Progenitor cell of endocrine pancreas (in vitro differentiated cells): ENCODE measurements at regions not wholly inside any gene's neighbourhood (a gene's known extent, or its start where the extent isn't known, plus 50 kb on each side); places are given as distances from the start of the nearest gene placed in this dataset.
A peak's percentile ranks its signal among the peaks of the same experiment; 100 is the strongest.

ENCODE experiments used
- DNase-seq: peaks from one replicate; pipeline ENCODE4 v3.0.0; 2021; ENCODE audit warnings: low spot score; ENCODE audit not compliant: unreplicated experiment
- H3K27ac Mint-ChIP-seq: 2 replicates; pipeline ENCODE4 v1.8.0; 2021; ENCODE audit warnings: mild to moderate bottlenecking, moderate library complexity, mixed read lengths
- H3K27me3 Mint-ChIP-seq: 2 replicates; pipeline ENCODE4 v1.8.0; 2021; ENCODE audit warnings: mixed read lengths
- H3K36me3 Mint-ChIP-seq: 2 replicates; pipeline ENCODE4 v1.8.0; 2022; ENCODE audit warnings: mixed read lengths; ENCODE audit not compliant: insufficient read depth
- H3K4me1 Mint-ChIP-seq: 2 replicates; pipeline ENCODE4 v1.8.0; 2021; ENCODE audit warnings: low read depth, mixed read lengths
- H3K4me3 Mint-ChIP-seq: 2 replicates; pipeline ENCODE4 v1.8.0; 2021; ENCODE audit warnings: low read depth, mild to moderate bottlenecking, moderate library complexity, mixed read lengths
- H3K9me3 Mint-ChIP-seq: 2 replicates; pipeline ENCODE4 v1.8.0; 2021; ENCODE audit warnings: low read depth, mixed read lengths
- CTCF ChIP-seq: fragments of 200-600 bp; sonication (generic); IDR thresholded peaks from one replicate; pipeline ENCODE4 v1.5.0; 2021; ENCODE audit warnings: antibody characterized with exemption, mild to moderate bottlenecking; ENCODE audit not compliant: unreplicated experiment

GRCh38 chr16:79776243-79776847 is 175.8 kb upstream of the MAF start:
- peaks cover 14% of the 10 kb centered on the region for H3K4me1 Mint-ChIP-seq
- peak; percentile 16 for TF ChIP-seq CTCF
- no peaks in the 10 kb centered on the region for H3K36me3 Mint-ChIP-seq
- H3K9me3 Mint-ChIP-seq = no peaks in the 10 kb centered on the region
- H3K27ac Mint-ChIP-seq = peak overlapping the region; percentile 46
- no peak for DNase-seq
- H3K4me3 Mint-ChIP-seq = no peak overlapping the region
- H3K27me3 Mint-ChIP-seq = no peaks in the 10 kb centered on the region

- Mint-ChIP-seq H3K36me3 (no peaks in the 10 kb centered on the region), H3K27me3 (no peaks in the 10 kb centered on the region), H3K4me3 (no peak overlapping the region), H3K4me1 (peaks cover 44% of the 10 kb centered on the region), H3K9me3 (no peaks in the 10 kb centered on the region), H3K27ac (no peak overlapping the region)
- no peak for TF ChIP-seq CTCF
- DNase-seq = no peak
These were observed 172.2 kb upstream of the MAF start for GRCh38 chr16:79772784-79773183.

GRCh38 chr16:79772048-79772447 is 171.5 kb upstream of the MAF start:
- no peak for TF ChIP-seq CTCF
- Mint-ChIP-seq H3K9me3 (no peaks in the 10 kb centered on the region), H3K4me3 (no peak overlapping the region), H3K27ac (no peak overlapping the region), H3K4me1 (peaks cover 45% of the 10 kb centered on the region), H3K27me3 (no peaks in the 10 kb centered on the region), H3K36me3 (no peaks in the 10 kb centered on the region)
- DNase-seq = no peak

GRCh38 chr16:79770244-79771064 is 169.9 kb upstream of the MAF start:
- peak; percentile 73 for DNase-seq
- peak overlapping the region; percentile 96 for H3K27ac Mint-ChIP-seq
- no peak for TF ChIP-seq CTCF
- H3K4me3 Mint-ChIP-seq = peak overlapping the region; percentile 89
- H3K36me3 Mint-ChIP-seq = no peaks in the 10 kb centered on the region
- H3K9me3 Mint-ChIP-seq = no peaks in the 10 kb centered on the region
- peaks cover 39% of the 10 kb centered on the region for H3K4me1 Mint-ChIP-seq
- no peaks in the 10 kb centered on the region for H3K27me3 Mint-ChIP-seq

- DNase-seq = no peak
- Mint-ChIP-seq H3K9me3 (no peaks in the 10 kb centered on the region), H3K36me3 (no peaks in the 10 kb centered on the region), H3K4me3 (peak overlapping the region; percentile 89), H3K27ac (peak overlapping the region; percentile 96), H3K4me1 (peaks cover 39% of the 10 kb centered on the region), H3K27me3 (no peaks in the 10 kb centered on the region)
- no peak for TF ChIP-seq CTCF
These were observed 169.3 kb upstream of the MAF start for GRCh38 chr16:79769928-79770243.
